AG09309 (cell line): ENCODE measurements at regions not wholly inside any gene's neighbourhood (a gene's known extent, or its start where the extent isn't known, plus 50 kb on each side); places are given as distances from the start of the nearest gene placed in this dataset.

Source experiments
- DNase-seq: peaks from one replicate; pipeline ENCODE4 v3.0.0-alpha.2; 2010; ENCODE audit warnings: low read depth
- H3K4me3 ChIP-seq: 2 replicates; pipeline ENCODE4 v1.5.1; 2011; ENCODE audit warnings: mild to moderate bottlenecking, low read depth, low read length, moderate library complexity; ENCODE audit not compliant: control insufficient read depth
- CTCF ChIP-seq: IDR thresholded peaks from 2 replicates; pipeline ENCODE4 v1.5.1; 2011; ENCODE audit warnings: mild to moderate bottlenecking, low read depth, low read length, inconsistent platforms; ENCODE audit not compliant: insufficient read depth, control insufficient read depth; ENCODE audit errors: missing control alignments

GRCh38 chr5:68582284-68582683, 366.7 kb downstream of the PIK3R1 start:
- no peak overlapping the region for H3K4me3 ChIP-seq
- DNase-seq, result no peak
- no peak for TF ChIP-seq CTCF

GRCh38 chr5:68587171-68587570, 371.6 kb downstream of the PIK3R1 start:
- TF ChIP-seq CTCF, result no peak
- no peak overlapping the region for H3K4me3 ChIP-seq
- peak; percentile 66 for DNase-seq

- TF ChIP-seq CTCF, result no peak
- no peak for DNase-seq
- H3K4me3 ChIP-seq, result no peak overlapping the region
Measured at GRCh38 chr5:68591850-68592249, 376.3 kb downstream of the PIK3R1 start.

- TF ChIP-seq CTCF, result no peak
- no peak overlapping the region for H3K4me3 ChIP-seq
- DNase-seq, result no peak
Measured at GRCh38 chr5:68592351-68592750, 376.8 kb downstream of the PIK3R1 start.

GRCh38 chr5:68593211-68593671, 377.7 kb downstream of the PIK3R1 start:
- TF ChIP-seq CTCF, result no peak
- no peak for DNase-seq
- no peak overlapping the region for H3K4me3 ChIP-seq

GRCh38 chr5:68612972-68613371, 397.4 kb downstream of the PIK3R1 start:
- no peak for TF ChIP-seq CTCF
- H3K4me3 ChIP-seq, result no peak overlapping the region
- no peak for DNase-seq

GRCh38 chr5:68618501-68618900, 402.9 kb downstream of the PIK3R1 start:
- no peak overlapping the region for H3K4me3 ChIP-seq
- no peak for DNase-seq
- no peak for TF ChIP-seq CTCF
